ENCODE measurements at regions not wholly inside any gene's neighbourhood (a gene's known extent, or its start where the extent isn't known, plus 50 kb on each side); places are given as distances from the start of the nearest gene placed in this dataset.

DNA sequence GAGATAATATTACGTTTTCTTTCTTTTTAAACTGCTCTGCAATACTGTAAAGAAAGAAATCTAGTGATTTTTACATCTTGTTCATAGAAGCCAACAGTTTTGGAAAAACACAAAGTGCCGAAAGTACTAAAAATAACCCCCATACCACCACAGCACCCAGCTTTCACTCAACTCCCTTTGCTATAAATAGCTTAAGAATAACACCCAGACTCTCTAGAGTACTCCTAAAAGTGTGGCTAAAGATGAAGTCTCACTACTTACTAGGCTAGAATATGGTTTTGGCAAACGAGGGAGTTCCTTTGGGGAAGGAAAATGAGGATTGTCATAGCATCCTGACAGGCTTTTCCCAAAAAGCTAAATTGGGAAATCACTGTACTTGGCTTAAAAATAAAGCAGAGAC lies 151.8 kb upstream of the ANK3 start (continued):
- TF ChIP-seq JUND (IDR thresholded peaks at IDR 0.05): no peak
- TF ChIP-seq EGR1 (IDR thresholded peaks at IDR 0.05; ENCODE audit: low read depth in 2 of 2): no peak
- no peak for TF ChIP-seq TAF1 (conservative IDR thresholded peaks at IDR 0.05)
- no peak for TF ChIP-seq SP1 (IDR thresholded peaks at IDR 0.05)
- no peak for TF ChIP-seq HNF4G (IDR thresholded peaks at IDR 0.05)
- TF ChIP-seq YY1 (IDR thresholded peaks at IDR 0.05): no peak
- TF ChIP-seq, protein P1, sequence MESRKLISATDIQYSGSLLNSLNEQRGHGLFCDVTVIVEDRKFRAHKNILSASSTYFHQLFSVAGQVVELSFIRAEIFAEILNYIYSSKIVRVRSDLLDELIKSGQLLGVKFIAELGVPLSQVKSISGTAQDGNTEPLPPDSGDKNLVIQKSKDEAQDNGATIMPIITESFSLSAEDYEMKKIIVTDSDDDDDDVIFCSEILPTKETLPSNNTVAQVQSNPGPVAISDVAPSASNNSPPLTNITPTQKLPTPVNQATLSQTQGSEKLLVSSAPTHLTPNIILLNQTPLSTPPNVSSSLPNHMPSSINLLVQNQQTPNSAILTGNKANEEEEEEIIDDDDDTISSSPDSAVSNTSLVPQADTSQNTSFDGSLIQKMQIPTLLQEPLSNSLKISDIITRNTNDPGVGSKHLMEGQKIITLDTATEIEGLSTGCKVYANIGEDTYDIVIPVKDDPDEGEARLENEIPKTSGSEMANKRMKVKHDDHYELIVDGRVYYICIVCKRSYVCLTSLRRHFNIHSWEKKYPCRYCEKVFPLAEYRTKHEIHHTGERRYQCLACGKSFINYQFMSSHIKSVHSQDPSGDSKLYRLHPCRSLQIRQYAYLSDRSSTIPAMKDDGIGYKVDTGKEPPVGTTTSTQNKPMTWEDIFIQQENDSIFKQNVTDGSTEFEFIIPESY (IDR thresholded peaks at IDR 0.05): no peak

DNA sequence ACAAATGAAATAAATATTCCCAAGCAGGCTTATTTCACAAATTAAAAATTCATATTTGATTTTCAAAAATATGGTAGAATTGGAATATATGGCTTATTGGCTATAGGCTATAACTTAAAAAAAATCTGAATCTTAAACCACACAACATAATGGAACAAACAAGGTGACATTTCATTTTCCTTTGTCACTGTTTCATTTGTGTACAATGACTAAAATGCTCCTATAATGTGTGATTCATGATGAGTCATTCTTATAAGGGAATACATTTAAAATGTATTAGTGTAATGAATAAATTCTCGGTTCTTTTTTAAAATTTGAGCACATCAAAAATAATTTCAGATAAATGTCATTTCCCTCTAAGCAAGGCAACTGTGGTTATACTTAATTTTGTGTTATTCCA lies 148.0 kb upstream of the ANK3 start:
- no peak overlapping the region for H3K27ac ChIP-seq (ENCODE audit: low read depth in 1 of 2, low read length in 2 of 2)
- no peaks in the 10 kb centered on the region for H3K4me1 ChIP-seq (ENCODE audit: control insufficient read depth in 4 of 4, insufficient read depth in 4 of 4, low read length in 3 of 4)
- H3K27me3 ChIP-seq (ENCODE audit: control insufficient read depth in 4 of 4, insufficient read depth in 4 of 4, low read length in 3 of 4): no peaks in the 10 kb centered on the region
- TF ChIP-seq FOXA1 (IDR thresholded peaks at IDR 0.05) (no peak), NR2F2 (IDR thresholded peaks at IDR 0.05) (no peak), TAF1 (conservative IDR thresholded peaks at IDR 0.05) (no peak), YY1 (IDR thresholded peaks at IDR 0.05) (no peak), FOXA2 (IDR thresholded peaks at IDR 0.05) (no peak), HNF4G (IDR thresholded peaks at IDR 0.05) (no peak), RXRA (IDR thresholded peaks at IDR 0.05) (no peak)
- TF ChIP-seq, protein P2, sequence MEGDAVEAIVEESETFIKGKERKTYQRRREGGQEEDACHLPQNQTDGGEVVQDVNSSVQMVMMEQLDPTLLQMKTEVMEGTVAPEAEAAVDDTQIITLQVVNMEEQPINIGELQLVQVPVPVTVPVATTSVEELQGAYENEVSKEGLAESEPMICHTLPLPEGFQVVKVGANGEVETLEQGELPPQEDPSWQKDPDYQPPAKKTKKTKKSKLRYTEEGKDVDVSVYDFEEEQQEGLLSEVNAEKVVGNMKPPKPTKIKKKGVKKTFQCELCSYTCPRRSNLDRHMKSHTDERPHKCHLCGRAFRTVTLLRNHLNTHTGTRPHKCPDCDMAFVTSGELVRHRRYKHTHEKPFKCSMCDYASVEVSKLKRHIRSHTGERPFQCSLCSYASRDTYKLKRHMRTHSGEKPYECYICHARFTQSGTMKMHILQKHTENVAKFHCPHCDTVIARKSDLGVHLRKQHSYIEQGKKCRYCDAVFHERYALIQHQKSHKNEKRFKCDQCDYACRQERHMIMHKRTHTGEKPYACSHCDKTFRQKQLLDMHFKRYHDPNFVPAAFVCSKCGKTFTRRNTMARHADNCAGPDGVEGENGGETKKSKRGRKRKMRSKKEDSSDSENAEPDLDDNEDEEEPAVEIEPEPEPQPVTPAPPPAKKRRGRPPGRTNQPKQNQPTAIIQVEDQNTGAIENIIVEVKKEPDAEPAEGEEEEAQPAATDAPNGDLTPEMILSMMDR (IDR thresholded peaks at IDR 0.05; ENCODE audit: low read depth, low read length, missing input control): no peak
- no peak overlapping the region for H3K9ac ChIP-seq (ENCODE audit: low read depth in 1 of 2, low read length in 2 of 2)
- H3K4me3 ChIP-seq (ENCODE audit: low read depth in 1 of 3, low read length in 3 of 3): no peak overlapping the region
- H3K36me3 ChIP-seq (ENCODE audit: control insufficient read depth in 4 of 4, insufficient read depth in 3 of 4, low read depth in 1 of 4, low read length in 3 of 4): no peaks in the 10 kb centered on the region
- WGBS: 77% methylated on average over 1 of the region's 1 CpG
- no peaks in the 10 kb centered on the region for H3K9me3 ChIP-seq (ENCODE audit: control insufficient read depth in 4 of 4, low read length in 3 of 4)
- no peak for DNase-seq (ENCODE audit: low spot score)

DNA sequence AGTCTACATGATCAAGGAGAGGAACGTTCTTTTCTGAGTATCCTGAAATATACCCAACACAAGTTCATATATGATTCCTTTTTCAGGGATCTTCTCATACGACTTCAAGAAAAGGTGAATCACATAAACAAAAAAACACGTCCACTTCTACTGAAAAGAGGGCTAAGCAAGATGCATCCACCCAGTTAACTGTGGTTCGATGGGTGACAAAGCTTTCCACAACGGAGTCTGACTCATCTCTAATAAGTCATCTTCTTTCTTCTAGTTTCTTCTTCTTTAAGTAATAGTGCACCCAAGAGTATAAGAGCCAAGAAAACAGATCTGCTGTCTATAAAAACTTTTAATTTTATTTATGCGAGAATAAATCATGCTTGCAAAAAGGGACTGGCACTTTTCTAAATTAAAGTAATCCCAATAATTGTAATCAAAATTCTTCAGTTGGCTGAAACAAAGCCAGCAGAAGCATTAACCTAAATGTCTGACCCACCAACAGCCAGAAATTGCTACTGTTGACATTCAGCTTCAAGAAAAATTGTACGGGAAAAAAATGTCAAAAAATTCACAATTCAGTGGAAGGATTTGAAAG lies 146.9 kb upstream of the ANK3 start:
- 82% methylated on average over 7 of the region's 7 CpGs for WGBS
- no peak for DNase-seq (ENCODE audit: low spot score)
- Histone ChIP-seq H3K9ac (ENCODE audit: low read depth in 1 of 2, low read length in 2 of 2) (no peak overlapping the region), H3K27me3 (ENCODE audit: control insufficient read depth in 4 of 4, insufficient read depth in 4 of 4, low read length in 3 of 4) (no peaks in the 10 kb centered on the region), H3K4me1 (ENCODE audit: control insufficient read depth in 4 of 4, insufficient read depth in 4 of 4, low read length in 3 of 4) (no peaks in the 10 kb centered on the region), H3K36me3 (ENCODE audit: control insufficient read depth in 4 of 4, insufficient read depth in 3 of 4, low read depth in 1 of 4, low read length in 3 of 4) (no peaks in the 10 kb centered on the region), H3K27ac (ENCODE audit: low read depth in 1 of 2, low read length in 2 of 2) (no peak overlapping the region), H3K9me3 (ENCODE audit: control insufficient read depth in 4 of 4, low read length in 3 of 4) (no peaks in the 10 kb centered on the region), H3K4me3 (ENCODE audit: low read depth in 1 of 3, low read length in 3 of 3) (no peak overlapping the region)
- TF ChIP-seq GABPA (IDR thresholded peaks at IDR 0.05 in 1 of 2, conservative IDR thresholded peaks at IDR 0.05 in 1 of 2): no peak

DNA sequence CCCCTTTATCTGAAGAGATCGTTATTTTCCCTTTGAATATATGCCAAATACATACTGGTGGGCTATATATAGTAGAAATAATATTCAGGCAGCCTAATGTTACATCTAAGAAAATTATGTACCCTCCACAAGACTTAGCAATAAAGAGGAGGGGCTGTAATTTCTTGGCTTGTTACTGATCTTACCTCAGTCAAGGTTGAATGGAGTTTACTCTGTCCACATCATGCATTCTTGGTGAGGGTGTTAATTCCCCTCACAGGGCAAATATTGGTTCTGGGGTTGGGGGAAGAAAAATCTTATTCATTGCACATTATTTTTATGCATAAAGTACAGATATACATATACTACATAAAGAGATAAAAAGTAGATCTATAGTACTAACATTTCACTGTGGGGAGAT lies 145.8 kb upstream of the ANK3 start:
- DNase-seq (ENCODE audit: low spot score): no peak
- no peaks in the 10 kb centered on the region for H3K36me3 ChIP-seq (ENCODE audit: control insufficient read depth in 4 of 4, insufficient read depth in 3 of 4, low read depth in 1 of 4, low read length in 3 of 4)

More for the DNA sequence above, 145.8 kb upstream of the ANK3 start:
- no peaks in the 10 kb centered on the region for H3K27me3 ChIP-seq (ENCODE audit: control insufficient read depth in 4 of 4, insufficient read depth in 4 of 4, low read length in 3 of 4)
- WGBS: 73% methylated on average over 1 of the region's 1 CpG
- H3K27ac ChIP-seq (ENCODE audit: low read depth in 1 of 2, low read length in 2 of 2): no peak overlapping the region
- H3K4me3 ChIP-seq (ENCODE audit: low read depth in 1 of 3, low read length in 3 of 3): no peak overlapping the region
- no peak overlapping the region for H3K9ac ChIP-seq (ENCODE audit: low read depth in 1 of 2, low read length in 2 of 2)
- no peaks in the 10 kb centered on the region for H3K9me3 ChIP-seq (ENCODE audit: control insufficient read depth in 4 of 4, low read length in 3 of 4)
- no peak for TF ChIP-seq FOXA2 (IDR thresholded peaks at IDR 0.05)
- no peak for TF ChIP-seq HNF4G (IDR thresholded peaks at IDR 0.05)
- no peak for TF ChIP-seq GABPA (IDR thresholded peaks at IDR 0.05 in 1 of 2, conservative IDR thresholded peaks at IDR 0.05 in 1 of 2)
- TF ChIP-seq TAF1 (conservative IDR thresholded peaks at IDR 0.05): no peak
- TF ChIP-seq RAD21 (IDR thresholded peaks at IDR 0.05): no peak
- no peak for TF ChIP-seq YY1 (IDR thresholded peaks at IDR 0.05)
- no peak for TF ChIP-seq RXRA (IDR thresholded peaks at IDR 0.05)
- no peaks in the 10 kb centered on the region for H3K4me1 ChIP-seq (ENCODE audit: control insufficient read depth in 4 of 4, insufficient read depth in 4 of 4, low read length in 3 of 4)

All from liver (tissue), 8 donors.